ENCODE measurements at regions not wholly inside any gene's neighbourhood (a gene's known extent, or its start where the extent isn't known, plus 50 kb on each side); places are given as distances from the start of the nearest gene placed in this dataset.
"Not testable (repeated sequence)": the region's sequence is repeated elsewhere in the genome, so short reads cannot be mapped to it uniquely, and the experiment has no call there.

- DNase-seq (ENCODE audit: low spot score in 2 of 2) (no peak), ATAC-seq (replicated peaks; ENCODE audit: extremely low read depth, poor library complexity, severe bottlenecking) (no peak)
- Mint-ChIP-seq H3K27me3 (peaks cover 17% of the 10 kb centered on the region), H3K4me3 (no peak overlapping the region), H3K36me3 (ENCODE audit: insufficient read depth) (no peaks in the 10 kb centered on the region), H3K9me3 (no peaks in the 10 kb centered on the region), H3K4me1 (no peaks in the 10 kb centered on the region), H3K27ac (ENCODE audit: low read depth) (no peak overlapping the region)
These were observed 71.8 kb upstream of the ARHGAP29 start for GRCh38 chr1:94309216-94309615.

- DNase-seq (ENCODE audit: low spot score in 2 of 2), result no peak
- Mint-ChIP-seq H3K4me1 (no peaks in the 10 kb centered on the region), H3K27me3 (peaks cover 42% of the 10 kb centered on the region), H3K27ac (ENCODE audit: low read depth) (no peak overlapping the region), H3K9me3 (no peaks in the 10 kb centered on the region), H3K36me3 (ENCODE audit: insufficient read depth) (no peaks in the 10 kb centered on the region), H3K4me3 (no peak overlapping the region)
- no peak for ATAC-seq (replicated peaks; ENCODE audit: extremely low read depth, poor library complexity, severe bottlenecking)
These were observed 69.1 kb upstream of the ARHGAP29 start for GRCh38 chr1:94306521-94306920.

- no peak for DNase-seq (ENCODE audit: low spot score in 2 of 2)
These were observed 68.3 kb upstream of the ARHGAP29 start for GRCh38 chr1:94305704-94306103.

GRCh38 chr1:94304553-94304952, 67.2 kb upstream of the ARHGAP29 start:
- Mint-ChIP-seq H3K27me3 (peaks cover 61% of the 10 kb centered on the region), H3K27ac (ENCODE audit: low read depth) (no peak overlapping the region), H3K4me1 (no peaks in the 10 kb centered on the region), H3K9me3 (no peaks in the 10 kb centered on the region), H3K4me3 (no peak overlapping the region), H3K36me3 (ENCODE audit: insufficient read depth) (no peaks in the 10 kb centered on the region)
- ATAC-seq (replicated peaks; ENCODE audit: extremely low read depth, poor library complexity, severe bottlenecking) (no peak), DNase-seq (ENCODE audit: low spot score in 2 of 2) (no peak)

More at GRCh38 chr1:94305704-94306103, 68.3 kb upstream of the ARHGAP29 start:
- H3K4me1 Mint-ChIP-seq, result no peaks in the 10 kb centered on the region
- H3K27me3 Mint-ChIP-seq, result peaks cover 50% of the 10 kb centered on the region
- no peaks in the 10 kb centered on the region for H3K9me3 Mint-ChIP-seq
- H3K36me3 Mint-ChIP-seq (ENCODE audit: insufficient read depth), result no peaks in the 10 kb centered on the region
- H3K4me3 Mint-ChIP-seq, result no peak overlapping the region
- ATAC-seq (replicated peaks; ENCODE audit: extremely low read depth, poor library complexity, severe bottlenecking), result no peak
- no peak overlapping the region for H3K27ac Mint-ChIP-seq (ENCODE audit: low read depth)

- DNase-seq (ENCODE audit: low spot score in 2 of 2), result no peak
- Mint-ChIP-seq H3K4me1 (no peaks in the 10 kb centered on the region), H3K4me3 (no peak overlapping the region), H3K27me3 (peaks cover 61% of the 10 kb centered on the region), H3K9me3 (no peaks in the 10 kb centered on the region), H3K36me3 (ENCODE audit: insufficient read depth) (no peaks in the 10 kb centered on the region), H3K27ac (ENCODE audit: low read depth) (no peak overlapping the region)
- ATAC-seq (replicated peaks; ENCODE audit: extremely low read depth, poor library complexity, severe bottlenecking), result no peak
These were observed 65.6 kb upstream of the ARHGAP29 start for GRCh38 chr1:94303005-94303404.

- ATAC-seq (replicated peaks; ENCODE audit: extremely low read depth, poor library complexity, severe bottlenecking) (no peak), DNase-seq (ENCODE audit: low spot score in 2 of 2) (no peak)
- Mint-ChIP-seq H3K27me3 (peaks cover 61% of the 10 kb centered on the region), H3K9me3 (no peaks in the 10 kb centered on the region), H3K27ac (ENCODE audit: low read depth) (no peak overlapping the region), H3K4me1 (no peaks in the 10 kb centered on the region), H3K4me3 (no peak overlapping the region), H3K36me3 (ENCODE audit: insufficient read depth) (no peaks in the 10 kb centered on the region)
These were observed 65.1 kb upstream of the ARHGAP29 start for GRCh38 chr1:94302497-94302896.

- no peaks in the 10 kb centered on the region for H3K4me1 Mint-ChIP-seq
- no peak for DNase-seq (ENCODE audit: low spot score in 2 of 2)
- H3K27me3 Mint-ChIP-seq, result peaks cover 61% of the 10 kb centered on the region
- no peak overlapping the region for H3K4me3 Mint-ChIP-seq
- H3K9me3 Mint-ChIP-seq, result no peaks in the 10 kb centered on the region
- ATAC-seq (replicated peaks; ENCODE audit: extremely low read depth, poor library complexity, severe bottlenecking), result no peak
- H3K36me3 Mint-ChIP-seq (ENCODE audit: insufficient read depth), result no peaks in the 10 kb centered on the region
- no peak overlapping the region for H3K27ac Mint-ChIP-seq (ENCODE audit: low read depth)
These were observed 63.8 kb upstream of the ARHGAP29 start for GRCh38 chr1:94301186-94301585.

GRCh38 chr1:94300731-94301130, 63.3 kb upstream of the ARHGAP29 start:
- no peaks in the 10 kb centered on the region for H3K9me3 Mint-ChIP-seq
- H3K27ac Mint-ChIP-seq (ENCODE audit: low read depth), result no peak overlapping the region
- no peaks in the 10 kb centered on the region for H3K36me3 Mint-ChIP-seq (ENCODE audit: insufficient read depth)
- peaks cover 59% of the 10 kb centered on the region for H3K27me3 Mint-ChIP-seq
- DNase-seq (ENCODE audit: low spot score in 2 of 2) (no peak), ATAC-seq (replicated peaks; ENCODE audit: extremely low read depth, poor library complexity, severe bottlenecking) (no peak)
- H3K4me1 Mint-ChIP-seq, result no peaks in the 10 kb centered on the region
- H3K4me3 Mint-ChIP-seq, result no peak overlapping the region

GRCh38 chr1:94299627-94300553, 62.5 kb upstream of the ARHGAP29 start:
- ATAC-seq (replicated peaks; ENCODE audit: extremely low read depth, poor library complexity, severe bottlenecking), result no peak
- Mint-ChIP-seq H3K4me1 (no peaks in the 10 kb centered on the region), H3K4me3 (no peak overlapping the region), H3K9me3 (no peaks in the 10 kb centered on the region), H3K36me3 (ENCODE audit: insufficient read depth) (no peaks in the 10 kb centered on the region), H3K27me3 (peaks cover 51% of the 10 kb centered on the region), H3K27ac (ENCODE audit: low read depth) (no peak overlapping the region)
- DNase-seq (ENCODE audit: low spot score in 2 of 2), result no peak

- Mint-ChIP-seq H3K27me3 (peaks cover 40% of the 10 kb centered on the region), H3K27ac (ENCODE audit: low read depth) (no peak overlapping the region), H3K36me3 (ENCODE audit: insufficient read depth) (no peaks in the 10 kb centered on the region), H3K4me1 (no peaks in the 10 kb centered on the region), H3K9me3 (no peaks in the 10 kb centered on the region), H3K4me3 (no peak overlapping the region)
- ATAC-seq (replicated peaks; ENCODE audit: extremely low read depth, poor library complexity, severe bottlenecking) (no peak), DNase-seq (ENCODE audit: low spot score in 2 of 2) (no peak)
These were observed 61.5 kb upstream of the ARHGAP29 start for GRCh38 chr1:94298861-94299260.

GRCh38 chr1:94296018-94296417, 58.6 kb upstream of the ARHGAP29 start:
- ATAC-seq (replicated peaks; ENCODE audit: extremely low read depth, poor library complexity, severe bottlenecking) (no peak), DNase-seq (ENCODE audit: low spot score in 2 of 2) (no peak)
- no peaks in the 10 kb centered on the region for H3K36me3 Mint-ChIP-seq (ENCODE audit: insufficient read depth)
- H3K9me3 Mint-ChIP-seq, result no peaks in the 10 kb centered on the region
- peaks cover 31% of the 10 kb centered on the region for H3K27me3 Mint-ChIP-seq
- no peak overlapping the region for H3K4me3 Mint-ChIP-seq
- H3K27ac Mint-ChIP-seq (ENCODE audit: low read depth), result no peak overlapping the region
- H3K4me1 Mint-ChIP-seq, result no peaks in the 10 kb centered on the region

- DNase-seq (ENCODE audit: low spot score in 2 of 2); H3K27ac Mint-ChIP-seq (ENCODE audit: low read depth); H3K9me3 Mint-ChIP-seq; H3K4me1 Mint-ChIP-seq; ATAC-seq (replicated peaks; ENCODE audit: extremely low read depth, poor library complexity, severe bottlenecking); H3K4me3 Mint-ChIP-seq; H3K36me3 Mint-ChIP-seq (ENCODE audit: insufficient read depth): not testable (repeated sequence)
- peaks cover 41% of the 10 kb centered on the region for H3K27me3 Mint-ChIP-seq
These were observed 55.6 kb upstream of the ARHGAP29 start for GRCh38 chr1:94292978-94293377.

- not testable (repeated sequence) for ATAC-seq (replicated peaks; ENCODE audit: extremely low read depth, poor library complexity, severe bottlenecking); H3K4me3 Mint-ChIP-seq; H3K4me1 Mint-ChIP-seq; H3K9me3 Mint-ChIP-seq; DNase-seq (ENCODE audit: low spot score in 2 of 2); H3K27ac Mint-ChIP-seq (ENCODE audit: low read depth); H3K36me3 Mint-ChIP-seq (ENCODE audit: insufficient read depth)
- peaks cover 51% of the 10 kb centered on the region for H3K27me3 Mint-ChIP-seq
These were observed 51.9 kb upstream of the ARHGAP29 start for GRCh38 chr1:94289244-94289643.
